Neural progenitor cell (in vitro differentiated cells): ENCODE measurements at regions not wholly inside any gene's neighbourhood (a gene's known extent, or its start where the extent isn't known, plus 50 kb on each side); places are given as distances from the start of the nearest gene placed in this dataset.

ENCODE experiments used
- CTCF ChIP-seq: fragments of 200-600 bp; sonication (generic); IDR thresholded peaks from 2 replicates; pipeline ENCODE4 v1.5.1; 2017; ENCODE audit warnings: antibody characterized with exemption, mild to moderate bottlenecking
- EZH2phosphoT487 ChIP-seq: fragments of 200-600 bp; sonication (generic); IDR thresholded peaks from 2 replicates; pipeline ENCODE4 v1.6.1; 2017; ENCODE audit warnings: antibody characterized with exemption

- TF ChIP-seq CTCF (no peak), EZH2phosphoT487 (no peak)
Measured at GRCh38 chr4:97106161-97106560, 1037.1 kb downstream of the STPG2 start.
